GM18505 (cell line): ENCODE measurements at regions not wholly inside any gene's neighbourhood (a gene's known extent, or its start where the extent isn't known, plus 50 kb on each side); places are given as distances from the start of the nearest gene placed in this dataset.
"Not testable (repeated sequence)": the region's sequence is repeated elsewhere in the genome, so short reads cannot be mapped to it uniquely, and the experiment has no call there.

Source experiments
- ATAC-seq: cut with Tn5 transposase; IDR thresholded peaks from one replicate; pipeline ENCODE4 v1.9.1; 2021; ENCODE audit not compliant: unreplicated experiment
- POLR2A ChIP-seq: IDR thresholded peaks from 4 replicates; pipeline ENCODE4 v1.6.1; 2011; ENCODE audit warnings: borderline replicate concordance; ENCODE audit not compliant: insufficient read depth, insufficient read length; ENCODE audit errors: extremely low read depth

GRCh38 chr15:62900071-62900802 is 142.3 kb upstream of the TPM1 start:
- TF ChIP-seq POLR2A, result no peak
- ATAC-seq, result no peak

- ATAC-seq, result no peak
- no peak for TF ChIP-seq POLR2A
Measured at GRCh38 chr15:62901087-62901486, 141.5 kb upstream of the TPM1 start.

- no peak for ATAC-seq
- no peak for TF ChIP-seq POLR2A
Measured at GRCh38 chr15:62901909-62902546, 140.5 kb upstream of the TPM1 start.

- no peak for ATAC-seq
- TF ChIP-seq POLR2A, result no peak
Measured at GRCh38 chr15:62902821-62903220, 139.7 kb upstream of the TPM1 start.

DNA sequence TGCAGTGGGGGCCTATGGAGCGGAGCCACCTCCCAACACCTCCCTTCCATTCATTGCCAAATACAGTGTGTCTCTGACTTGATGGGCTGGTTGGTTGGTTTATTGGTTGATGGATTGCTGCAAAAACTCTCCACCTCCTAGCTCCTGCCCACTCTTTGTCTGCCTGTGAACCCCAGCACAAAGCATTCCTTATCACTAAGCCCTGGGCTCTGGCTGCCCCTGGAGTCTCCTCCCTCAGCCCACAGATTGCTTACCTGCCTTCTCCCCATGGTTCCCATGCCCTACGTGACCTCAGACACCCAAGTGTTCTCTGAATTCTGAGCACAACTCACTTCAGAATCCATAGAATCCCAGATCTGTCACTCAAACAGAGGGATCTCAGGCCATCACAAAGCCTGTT is 139.1 kb upstream of the TPM1 start:
- ATAC-seq, result no peak
- TF ChIP-seq POLR2A, result no peak

- ATAC-seq, result no peak
- no peak for TF ChIP-seq POLR2A
Measured at GRCh38 chr15:62904041-62904910, 138.3 kb upstream of the TPM1 start.

DNA sequence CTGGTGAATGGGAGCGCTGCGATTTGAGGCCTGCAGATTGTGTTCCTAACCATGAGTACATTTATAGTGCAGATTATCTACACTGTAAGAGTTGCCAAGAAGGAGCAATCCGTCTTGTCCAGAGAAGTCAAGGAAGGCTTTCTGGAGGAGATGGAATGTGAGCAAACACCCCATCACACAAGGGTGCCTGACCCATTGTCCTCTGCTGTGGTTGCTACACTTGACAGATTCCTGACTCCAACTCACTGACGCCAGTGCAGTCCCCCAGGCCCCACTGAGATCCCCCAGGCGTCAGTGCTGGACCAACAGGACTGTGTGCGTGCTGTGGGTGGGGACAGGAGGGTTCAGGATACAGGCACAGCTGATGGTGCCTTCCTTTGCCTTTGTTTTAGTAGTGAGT is 135.9 kb upstream of the TPM1 start:
- no peak for ATAC-seq

GRCh38 chr15:62907275-62907674 is 135.3 kb upstream of the TPM1 start:
- TF ChIP-seq POLR2A, result no peak

More for the DNA sequence above, 135.9 kb upstream of the TPM1 start:
- TF ChIP-seq POLR2A, result no peak

GRCh38 chr15:62908341-62908740 is 134.2 kb upstream of the TPM1 start:
- ATAC-seq, result not testable (repeated sequence)

More at GRCh38 chr15:62907275-62907674, 135.3 kb upstream of the TPM1 start:
- no peak for ATAC-seq

- no peak for TF ChIP-seq POLR2A
- no peak for ATAC-seq
Measured at GRCh38 chr15:62909257-62909656, 133.3 kb upstream of the TPM1 start.

DNA sequence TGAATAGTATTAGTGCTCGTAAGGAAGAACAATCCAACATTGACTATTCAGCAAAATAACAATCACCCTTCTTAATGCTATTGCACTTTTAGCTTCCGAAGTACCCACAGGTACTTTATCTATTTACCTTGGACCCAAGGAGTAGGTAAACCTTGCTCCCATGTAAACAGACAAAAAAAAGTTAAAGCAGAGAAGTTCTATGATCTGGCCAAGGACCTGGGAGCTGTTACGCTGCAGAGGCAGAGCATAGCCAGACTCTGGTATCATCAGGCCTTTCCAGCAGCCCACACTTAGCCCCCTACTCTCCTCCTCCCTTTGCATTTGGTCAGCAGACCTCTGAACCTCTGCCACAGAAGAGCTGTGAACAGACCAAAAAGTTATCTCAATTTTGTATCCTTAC is 130.3 kb upstream of the TPM1 start:
- no peak for ATAC-seq
- TF ChIP-seq POLR2A, result no peak

DNA sequence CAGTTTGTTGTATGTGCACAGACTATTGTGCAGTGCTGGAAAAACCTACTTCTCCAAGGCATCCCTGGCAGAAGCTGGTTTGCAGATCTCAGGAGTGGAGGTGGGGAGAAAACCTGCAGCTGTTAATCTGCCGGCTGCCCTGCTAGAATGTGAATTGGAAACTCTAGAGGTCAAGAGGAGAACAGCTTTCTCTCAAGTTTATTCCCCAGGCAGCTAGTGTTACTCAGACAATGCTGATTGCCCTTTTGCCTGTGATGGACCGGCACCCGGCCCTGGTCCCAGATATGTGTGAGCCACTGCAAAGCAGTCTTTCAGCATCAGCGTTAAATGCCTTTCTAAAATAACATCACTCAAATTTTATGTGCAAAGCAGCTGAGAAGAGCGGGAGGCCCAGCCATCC is 129.7 kb upstream of the TPM1 start:
- no peak for ATAC-seq

GRCh38 chr15:62913246-62913645 is 129.3 kb upstream of the TPM1 start:
- ATAC-seq, result no peak
- TF ChIP-seq POLR2A, result no peak

More for the DNA sequence above, 129.7 kb upstream of the TPM1 start:
- TF ChIP-seq POLR2A, result no peak

- no peak for TF ChIP-seq POLR2A
- no peak for ATAC-seq
Measured at GRCh38 chr15:62914461-62915079, 128.0 kb upstream of the TPM1 start.
